Panc1 (cell line): ENCODE measurements at regions not wholly inside any gene's neighbourhood (a gene's known extent, or its start where the extent isn't known, plus 50 kb on each side); places are given as distances from the start of the nearest gene placed in this dataset.

Experiments
- ATAC-seq: fragments of 200-7000 bp; cut with Tn5 transposase; 2 replicates; pipeline ENCODE4 v1.9.1; 2020; ENCODE audit warnings: mild to moderate bottlenecking, moderate library complexity
- BruUV-seq: library from RNA; stranded (reverse); fragments of 400-500 nt; replicated peaks from 2 replicates; lab custom pipeline; 2021; lab: Mats Ljungman, UMichigan
- CTCF ChIA-PET: fragments of 300-600 bp; sonication (Branson Sonifier 250); formaldehyde crosslinking; loops from one replicate; lab custom pipeline; 2022; ENCODE audit warnings: antibody characterized with exemption; lab: Charles Lee
- POLR2A ChIA-PET: fragments of 300-600 bp; sonication (Branson Sonifier 250); formaldehyde crosslinking; loops from one replicate; lab custom pipeline; 2022; ENCODE audit warnings: antibody characterized with exemption; lab: Charles Lee
- DNase-seq: peaks from one replicate; pipeline ENCODE4 v3.0.0-alpha.2; 2010; ENCODE audit warnings: low read depth, low spot score
- H3K27ac ChIP-seq: 2 replicates; pipeline ENCODE4 v1.5.1; 2011; ENCODE audit warnings: mild to moderate bottlenecking, low read length, inconsistent platforms
- H3K27me3 ChIP-seq: fragments of 200-500 bp; sonication (Bioruptor generic); 2 replicates; pipeline ENCODE4 v1.6.0; 2014; ENCODE audit warnings: low read length, inconsistent platforms; ENCODE audit not compliant: control insufficient read depth, insufficient read depth
- H3K36me3 ChIP-seq: fragments of 200-500 bp; sonication (Bioruptor generic); 2 replicates; pipeline ENCODE4 v1.5.1; 2014; ENCODE audit warnings: inconsistent platforms, mild to moderate bottlenecking, low read length, moderate library complexity; ENCODE audit not compliant: control insufficient read depth, insufficient read depth
- H3K4me1 ChIP-seq: 2 replicates; pipeline ENCODE4 v1.5.1; 2011; ENCODE audit warnings: inconsistent platforms, mild to moderate bottlenecking, low read length, moderate library complexity; ENCODE audit not compliant: control insufficient read depth, insufficient read depth
- H3K4me3 ChIP-seq, 2 experiments: 2 replicates each; pipeline ENCODE4 v1.5.1; 2011 to 2012; ENCODE audit warnings: low read depth in 2 of 2, low read length in 2 of 2, mild to moderate bottlenecking in 2 of 2, inconsistent platforms in 1 of 2, moderate library complexity in 1 of 2
- H3K9me3 ChIP-seq: fragments of 200-500 bp; sonication (Bioruptor generic); 2 replicates; pipeline ENCODE4 v1.5.1; 2014; ENCODE audit warnings: low read depth, mild to moderate bottlenecking, inconsistent platforms, low read length, moderate library complexity; ENCODE audit not compliant: control insufficient read depth, insufficient read depth
- CTCF ChIP-seq: fragments of 450-650 bp; IDR thresholded peaks from 2 replicates; pipeline ENCODE4 v1.5.1; 2017; ENCODE audit warnings: mild to moderate bottlenecking
- POLR2AphosphoS5 ChIP-seq: IDR thresholded peaks from 2 replicates; pipeline ENCODE4 v1.6.1; 2012; ENCODE audit warnings: mild to moderate bottlenecking, low read depth, low read length, moderate library complexity
- REST ChIP-seq, 2 experiments: IDR thresholded peaks; 2 replicates each; pipeline ENCODE4 v1.6.1; 2011 to 2012; ENCODE audit warnings: low read depth in 2 of 2, control low read depth in 1 of 2, low read length in 1 of 2, mild to moderate bottlenecking in 1 of 2, moderate library complexity in 1 of 2; ENCODE audit not compliant: insufficient read depth in 1 of 2
- SIN3A ChIP-seq: IDR thresholded peaks from 2 replicates; pipeline ENCODE4 v1.6.1; 2012; ENCODE audit warnings: low read depth, mild to moderate bottlenecking, low read length, moderate library complexity, borderline replicate concordance; ENCODE audit not compliant: insufficient read depth
- TCF7L2 ChIP-seq: IDR thresholded peaks from 2 replicates; pipeline ENCODE4 v1.6.1; 2011; ENCODE audit warnings: mild to moderate bottlenecking, low read depth, low read length, inconsistent platforms
- in situ Hi-C: cut with HindIII; loops from 2 replicates; pipeline ENCODE4 v1.10.0; 2016; ENCODE audit warnings: low sequenced_read_pairs, low pct_unique_long_range_greater_than_20kb
- intact Hi-C: fragments of 100-400 bp; cut with micrococcal nuclease; formaldehyde crosslinking; loops from one replicate; pipeline ENCODE4 v1.10.0; 2022; ENCODE audit not compliant: unreplicated experiment

GRCh38 chr3:157693762-157694161, 190.5 kb upstream of the VEPH1 start:
- Histone ChIP-seq H3K36me3 (no peaks in the 10 kb centered on the region), H3K27me3 (no peaks in the 10 kb centered on the region), H3K4me1 (no peaks in the 10 kb centered on the region), H3K27ac (no peak overlapping the region), H3K9me3 (no peaks in the 10 kb centered on the region), H3K4me3 (no peak overlapping the region)
- intact Hi-C loops: no loop called here
- ChIA-PET CTCF (no interaction called here), POLR2A (no interaction called here)
- ATAC-seq (no peak), DNase-seq (no peak)
- BruUV-seq: no TSS peak
- TF ChIP-seq REST (IDR thresholded peaks at IDR 0.05; ENCODE audit: insufficient read depth in 1 of 2, low read depth in 2 of 2, low read length in 1 of 2) (no peak), TCF7L2 (no peak), CTCF (no peak), POLR2AphosphoS5 (no peak), SIN3A (no peak)
- in situ Hi-C loops: no loop called here

- H3K4me3 ChIP-seq: no peak overlapping the region
- no peak overlapping the region for H3K27ac ChIP-seq
- intact Hi-C loops: no loop called here
- H3K9me3 ChIP-seq: no peaks in the 10 kb centered on the region
- ATAC-seq (no peak), DNase-seq (no peak)
- no peaks in the 10 kb centered on the region for H3K36me3 ChIP-seq
- CTCF ChIA-PET: interaction anchor here (0.6 kb wide), 1 partner anchor 76 kb away, joined by 3 read pairs; no protein-coding TSS in a partner anchor
- in situ Hi-C loops: no loop called here
- no peaks in the 10 kb centered on the region for H3K4me1 ChIP-seq
- H3K27me3 ChIP-seq: no peaks in the 10 kb centered on the region
- TF ChIP-seq CTCF: no peak
- no peak for TF ChIP-seq POLR2AphosphoS5
- no peak for TF ChIP-seq TCF7L2
- no peak for TF ChIP-seq SIN3A
- TF ChIP-seq REST (IDR thresholded peaks at IDR 0.05; ENCODE audit: insufficient read depth in 1 of 2, low read depth in 2 of 2, low read length in 1 of 2): no peak
- POLR2A ChIA-PET: no interaction called here
- no TSS peak for BruUV-seq
Observed at GRCh38 chr3:157692468-157692867, 189.3 kb upstream of the VEPH1 start.
